RWPE1 (cell line): ENCODE measurements at regions not wholly inside any gene's neighbourhood (a gene's known extent, or its start where the extent isn't known, plus 50 kb on each side); places are given as distances from the start of the nearest gene placed in this dataset.

Source experiments
- CTCF ChIA-PET: fragments of 350-600 bp; sonication (Branson Sonifier 250); formaldehyde crosslinking; extraction: SDS; loops from one replicate; lab custom pipeline; 2021; lab: Yijun Ruan, JAX
- POLR2A ChIA-PET: fragments of 400-600 bp; formaldehyde crosslinking; extraction: SDS; loops from one replicate; lab custom pipeline; 2020; ENCODE audit warnings: antibody characterized with exemption; ENCODE audit not compliant: low non-redundant PET; lab: Yijun Ruan, JAX
- DNase-seq: peaks from one replicate; pipeline ENCODE4 v3.0.0; 2012; ENCODE audit warnings: low spot score
- H3K27ac ChIP-seq: fragments of 450-650 bp; 2 replicates; pipeline ENCODE4 v1.5.1; 2017
- TF ChIP-seq, protein P1 (sequence below): fragments of 450-650 bp; conservative IDR thresholded peaks from 2 replicates; pipeline ENCODE4 v1.5.1; 2017; ENCODE audit warnings: low read depth, mild to moderate bottlenecking

DNA sequence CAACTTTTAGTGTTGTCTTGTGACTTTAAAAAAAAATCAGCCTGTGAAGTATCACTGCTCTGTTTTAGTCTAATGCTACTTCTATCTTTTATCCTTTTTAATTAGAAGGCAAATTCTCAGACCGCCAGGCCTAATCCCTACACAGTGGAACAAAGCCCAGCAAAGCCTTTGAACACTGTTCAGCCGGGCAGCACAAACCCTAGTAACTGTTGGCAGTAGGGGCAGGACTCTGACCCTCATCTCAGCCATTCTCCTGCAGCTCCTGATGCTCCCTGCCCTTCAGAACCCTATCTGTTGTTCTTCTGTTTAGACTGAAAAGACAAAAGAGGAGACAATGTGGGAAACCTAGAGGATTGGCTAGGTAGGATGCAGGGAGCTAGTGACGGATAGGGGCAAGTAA is 78.0 kb upstream of the OTX2 start:
- DNase-seq = no peak
- POLR2A ChIA-PET = no interaction called here
- CTCF ChIA-PET = no interaction called here
- TF ChIP-seq, protein P1, sequence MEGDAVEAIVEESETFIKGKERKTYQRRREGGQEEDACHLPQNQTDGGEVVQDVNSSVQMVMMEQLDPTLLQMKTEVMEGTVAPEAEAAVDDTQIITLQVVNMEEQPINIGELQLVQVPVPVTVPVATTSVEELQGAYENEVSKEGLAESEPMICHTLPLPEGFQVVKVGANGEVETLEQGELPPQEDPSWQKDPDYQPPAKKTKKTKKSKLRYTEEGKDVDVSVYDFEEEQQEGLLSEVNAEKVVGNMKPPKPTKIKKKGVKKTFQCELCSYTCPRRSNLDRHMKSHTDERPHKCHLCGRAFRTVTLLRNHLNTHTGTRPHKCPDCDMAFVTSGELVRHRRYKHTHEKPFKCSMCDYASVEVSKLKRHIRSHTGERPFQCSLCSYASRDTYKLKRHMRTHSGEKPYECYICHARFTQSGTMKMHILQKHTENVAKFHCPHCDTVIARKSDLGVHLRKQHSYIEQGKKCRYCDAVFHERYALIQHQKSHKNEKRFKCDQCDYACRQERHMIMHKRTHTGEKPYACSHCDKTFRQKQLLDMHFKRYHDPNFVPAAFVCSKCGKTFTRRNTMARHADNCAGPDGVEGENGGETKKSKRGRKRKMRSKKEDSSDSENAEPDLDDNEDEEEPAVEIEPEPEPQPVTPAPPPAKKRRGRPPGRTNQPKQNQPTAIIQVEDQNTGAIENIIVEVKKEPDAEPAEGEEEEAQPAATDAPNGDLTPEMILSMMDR = no peak
- no peak overlapping the region for H3K27ac ChIP-seq

DNA sequence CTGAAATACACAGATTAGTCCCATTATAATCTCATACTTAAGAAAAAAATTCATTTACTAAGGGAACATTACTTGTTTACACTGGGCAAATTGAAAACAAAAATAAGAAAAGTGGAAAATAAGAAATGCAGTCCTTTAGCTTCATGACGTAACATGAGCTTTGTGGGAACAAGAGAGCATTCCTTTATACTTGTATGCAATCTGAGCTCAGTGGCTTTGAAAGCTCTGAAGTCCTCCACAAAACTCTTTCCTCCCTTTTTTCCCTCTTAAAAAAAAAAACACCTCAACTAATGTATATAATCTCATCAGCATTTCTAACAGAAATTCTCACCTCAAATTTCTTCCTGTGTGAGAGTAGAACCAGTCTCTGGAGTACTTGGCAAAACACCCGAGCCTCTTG is 76.9 kb upstream of the OTX2 start:
- ChIA-PET POLR2A (no interaction called here), CTCF (interaction anchor here (1.1 kb wide), 1 partner anchor 396 kb away, joined by 4 read pairs; no protein-coding TSS in a partner anchor)
- DNase-seq = no peak
- TF ChIP-seq, protein P1 = no peak
- no peak overlapping the region for H3K27ac ChIP-seq

DNA sequence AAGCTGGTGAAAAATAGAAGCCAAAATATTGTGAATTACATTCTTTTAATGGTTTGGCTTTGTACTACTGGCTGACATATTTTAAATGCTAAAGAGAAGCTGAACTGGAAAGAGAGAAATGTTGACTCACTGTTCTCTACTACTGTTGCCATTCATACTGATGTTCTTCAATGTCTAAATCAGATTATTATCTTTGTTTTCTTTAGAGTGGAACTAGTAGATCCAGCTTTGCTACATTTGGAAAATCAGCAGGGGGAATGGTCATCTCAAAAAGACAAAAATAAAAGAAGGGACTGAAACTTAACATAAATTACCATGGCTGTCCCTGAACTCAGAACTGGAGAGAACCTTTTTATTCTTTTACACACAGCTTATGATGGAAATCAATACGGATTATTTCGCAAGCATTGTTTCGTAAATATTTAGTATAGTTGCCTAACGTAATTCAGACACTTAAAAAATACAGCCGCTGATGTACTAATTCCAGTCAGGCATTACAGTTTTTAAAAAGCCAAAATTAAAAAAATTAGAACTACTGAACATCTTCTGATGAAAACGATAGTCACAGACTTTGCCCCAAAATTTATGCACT is 76.3 kb upstream of the OTX2 start:
- CTCF ChIA-PET = interaction anchor here (1.1 kb wide), 1 partner anchor 395 kb away, joined by 4 read pairs; no protein-coding TSS in a partner anchor
- no peak for DNase-seq
- H3K27ac ChIP-seq = no peak overlapping the region
- POLR2A ChIA-PET = no interaction called here
- TF ChIP-seq, protein P1 = no peak

DNA sequence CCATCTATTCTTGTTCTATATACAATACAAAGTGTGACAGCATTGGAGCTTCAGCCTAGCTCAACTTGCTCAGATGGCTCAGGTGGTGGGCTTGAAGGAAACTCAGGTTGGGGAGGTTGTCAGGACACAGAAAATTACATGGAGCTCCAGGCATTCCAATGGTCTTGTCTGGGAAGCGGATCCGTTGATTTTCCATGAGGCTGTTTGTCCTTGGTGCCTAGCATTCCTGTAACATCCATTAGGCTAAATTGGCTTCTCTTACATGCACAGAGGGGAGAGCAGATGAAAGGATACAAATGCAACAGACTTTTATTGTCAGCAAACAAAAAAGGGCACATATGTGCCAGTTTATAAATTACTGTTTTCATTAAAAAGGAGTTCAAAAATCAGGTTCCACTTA is 75.5 kb upstream of the OTX2 start:
- POLR2A ChIA-PET = no interaction called here
- CTCF ChIA-PET = no interaction called here
- TF ChIP-seq, protein P1 = no peak
- no peak overlapping the region for H3K27ac ChIP-seq
- no peak for DNase-seq

DNA sequence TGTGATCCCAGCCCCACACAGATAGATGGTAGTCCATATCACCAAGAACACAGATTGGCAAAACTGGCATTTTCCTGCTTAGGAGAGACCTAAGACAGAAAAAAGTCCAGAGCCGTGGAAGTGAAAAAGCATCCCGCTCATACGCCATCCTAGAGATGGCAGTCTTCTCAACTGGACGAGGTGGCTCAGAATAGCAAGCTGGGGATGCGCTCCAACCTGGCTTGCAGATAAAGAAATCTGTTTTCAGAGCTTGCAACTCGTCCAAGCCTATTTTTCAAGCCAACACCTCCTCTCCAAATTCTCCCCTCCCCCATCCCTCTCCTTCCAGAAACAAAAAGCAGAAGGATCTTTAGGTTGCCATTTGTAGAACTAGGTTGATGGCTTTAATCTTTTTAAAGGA is 74.3 kb upstream of the OTX2 start:
- POLR2A ChIA-PET = no interaction called here
- H3K27ac ChIP-seq = no peak overlapping the region
- DNase-seq = no peak
- TF ChIP-seq, protein P1 = no peak
- CTCF ChIA-PET = no interaction called here

DNA sequence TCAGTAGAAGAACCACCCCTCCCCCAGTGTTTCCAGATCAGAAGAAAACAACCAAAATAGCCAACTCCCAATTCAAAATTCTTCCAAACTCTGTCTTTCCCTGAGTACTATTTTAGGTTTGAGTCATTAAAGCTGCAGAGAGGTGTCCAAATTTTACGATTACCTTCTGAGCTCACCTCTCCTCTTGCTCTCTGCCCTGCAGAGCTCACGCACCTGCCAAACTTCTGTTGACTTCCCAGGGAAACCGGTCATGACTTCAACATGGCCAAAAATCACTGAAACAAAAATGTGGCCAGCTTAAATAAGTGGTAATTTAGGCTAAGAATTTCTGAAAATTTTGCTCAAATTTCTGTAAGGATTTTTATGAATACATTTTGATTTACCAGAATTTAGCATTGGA is 70.9 kb upstream of the OTX2 start:
- ChIA-PET CTCF (no interaction called here), POLR2A (no interaction called here)
- TF ChIP-seq, protein P1 = no peak
- no peak overlapping the region for H3K27ac ChIP-seq
- no peak for DNase-seq
